Heart right ventricle (tissue), 16 donors: ENCODE measurements at regions not wholly inside any gene's neighbourhood (a gene's known extent, or its start where the extent isn't known, plus 50 kb on each side); places are given as distances from the start of the nearest gene placed in this dataset.
"Not testable (repeated sequence)": the region's sequence is repeated elsewhere in the genome, so short reads cannot be mapped to it uniquely, and the experiment has no call there.

Experiments
- ATAC-seq, 8 donors: fragments of 200-7000 bp; cut with Tn5 transposase; one replicate each; pipeline ENCODE4 v1.9.1; 2020; ENCODE audit warnings: mild to moderate bottlenecking in 8 of 8, moderate library complexity in 8 of 8, moderate number of reproducible peaks in 1 of 8
- DNase-seq, 2 donors: peaks; one replicate each; pipeline ENCODE4 v3.0.0-alpha.2; 2020
- H3K27ac ChIP-seq, 10 donors: fragments of 200-600 bp; sonication (generic) in 2 of 10; one replicate each; pipeline versions ENCODE4 v1.5.0 to v1.8.0; 2020 to 2022; ENCODE audit warnings: mild to moderate bottlenecking in 3 of 10
- H3K27me3 ChIP-seq, 7 donors: fragments of 200-600 bp; one replicate each; pipeline ENCODE4 v1.8.0; 2021 to 2022; ENCODE audit warnings: mild to moderate bottlenecking in 2 of 7
- H3K36me3 ChIP-seq, 9 donors: fragments of 200-600 bp; sonication (generic) in 1 of 9; one replicate each; pipeline versions ENCODE4 v1.5.0 to v1.8.0; 2020 to 2022; ENCODE audit warnings: mild to moderate bottlenecking in 2 of 9
- H3K4me1 ChIP-seq, 9 donors: fragments of 200-600 bp; sonication (generic) in 1 of 9; one replicate each; pipeline versions ENCODE4 v1.5.0 to v1.8.0; 2020 to 2022; ENCODE audit warnings: mild to moderate bottlenecking in 4 of 9
- H3K4me3 ChIP-seq, 10 donors: fragments of 200-600 bp; sonication (generic) in 2 of 10; one replicate each; pipeline versions ENCODE4 v1.5.0 to v1.8.0; 2020 to 2022; ENCODE audit warnings: mild to moderate bottlenecking in 7 of 10, moderate library complexity in 2 of 10
- H3K9me3 ChIP-seq, 11 donors: fragments of 200-600 bp in 10 of 11; sonication (generic) in 2 of 11; one replicate each; pipeline versions ENCODE4 v1.5.0 to v1.8.0; 2013 to 2022; ENCODE audit warnings: mild to moderate bottlenecking in 2 of 11, control low read depth in 1 of 11, moderate library complexity in 1 of 11
- WGBS, 2 donors: extraction: QIAGEN DNeasy Blood & Tissue Kit; methylation state at CpG; one replicate each; pipeline ENCODE4 v1.1.7; 2013; ENCODE audit warnings: inconsistent platforms in 1 of 2; 5-methylcytosine and 5-hydroxymethylcytosine counted together
- intact Hi-C, 10 donors: fragments of 100-400 bp; cut with DNase I; formaldehyde crosslinking; loops; one replicate each; pipeline versions ENCODE4 v1.11.1 to v1.14.2; 2022
- TF ChIP-seq, protein P1 (sequence below), 9 donors: fragments of 200-600 bp; sonication (generic) in 2 of 9; IDR thresholded peaks; one replicate each; pipeline versions ENCODE4 v1.5.0 to v1.8.0; 2021 to 2022; ENCODE audit warnings: antibody characterized with exemption in 9 of 9, mild to moderate bottlenecking in 5 of 9, moderate library complexity in 1 of 9
- donor health status: Arrhythmogenic right ventricular cardiomyopathy.
- donor health status: ischemic (EF 13 %, LVEDD 7.1; RV severe dilation, severe dysfunction).
- donor health status: healthy with polysubstance abuse.
- donor health status: DM: no; HTN: yes; CAD: no.
- donor health status: DM: no; HTN: no; CAD: no.
- donor health status: ischemic (EF 25% LVEDD 6.9; RV normal size, moderate dysfunction).
- donor health status: ischemic (EF 25% LVEDD 5.7; RV mildly dilated, moderate dysfunction).
- donor health status: healthy.
- donor health status: DM: yes; HTN: yes; CAD: no.
- donor health status: Ischemic cardiomyopathy.
- donor health status: ischemic (EF 35%, LVEDD 5.7; RV mildly dilated, moderate dysfunction).
- donor health status: nonischemic (EF 11% LVEDD 7.7; RV severe dilation, severe dysfunction).
- donor health status: DM: yes; HTN: yes; CAD: no.
- donor health status: PGD.
- donor health status: ischemic (EF 29% LVEDD 5.4; RV normal size, mild dysfunction).
- donor health status: nonischemic (EF 23%, LVEDD 6.1; RV moderate dilation, normal function).

DNA sequence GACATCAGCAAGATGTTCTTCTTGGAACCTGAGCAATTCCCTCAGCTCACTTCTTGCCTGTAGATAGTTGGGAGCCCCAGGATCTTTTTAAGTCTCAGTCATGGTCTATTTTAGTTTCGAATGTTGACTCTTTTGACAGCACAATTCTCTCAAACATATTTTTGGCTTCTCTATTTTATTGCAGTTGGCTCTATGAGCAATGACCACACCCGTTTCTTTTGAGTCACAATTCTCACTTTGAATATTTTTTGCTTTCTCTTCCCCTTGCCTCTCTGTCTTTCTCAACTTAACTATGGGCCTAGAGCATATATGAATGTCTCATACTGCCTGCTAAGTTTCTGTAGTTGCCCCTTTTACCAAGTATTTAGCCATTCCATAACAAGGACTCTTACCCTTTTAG, 222.8 kb downstream of the PTN start:
- peaks cover 0 to 4% (median 0%) of the 10 kb centered on the region in 11 donors for H3K9me3 ChIP-seq
- ATAC-seq (no peak), DNase-seq (no peak)
- H3K27ac ChIP-seq, result no peak overlapping the region
- H3K4me3 ChIP-seq, result no peak overlapping the region
- TF ChIP-seq, protein P1, sequence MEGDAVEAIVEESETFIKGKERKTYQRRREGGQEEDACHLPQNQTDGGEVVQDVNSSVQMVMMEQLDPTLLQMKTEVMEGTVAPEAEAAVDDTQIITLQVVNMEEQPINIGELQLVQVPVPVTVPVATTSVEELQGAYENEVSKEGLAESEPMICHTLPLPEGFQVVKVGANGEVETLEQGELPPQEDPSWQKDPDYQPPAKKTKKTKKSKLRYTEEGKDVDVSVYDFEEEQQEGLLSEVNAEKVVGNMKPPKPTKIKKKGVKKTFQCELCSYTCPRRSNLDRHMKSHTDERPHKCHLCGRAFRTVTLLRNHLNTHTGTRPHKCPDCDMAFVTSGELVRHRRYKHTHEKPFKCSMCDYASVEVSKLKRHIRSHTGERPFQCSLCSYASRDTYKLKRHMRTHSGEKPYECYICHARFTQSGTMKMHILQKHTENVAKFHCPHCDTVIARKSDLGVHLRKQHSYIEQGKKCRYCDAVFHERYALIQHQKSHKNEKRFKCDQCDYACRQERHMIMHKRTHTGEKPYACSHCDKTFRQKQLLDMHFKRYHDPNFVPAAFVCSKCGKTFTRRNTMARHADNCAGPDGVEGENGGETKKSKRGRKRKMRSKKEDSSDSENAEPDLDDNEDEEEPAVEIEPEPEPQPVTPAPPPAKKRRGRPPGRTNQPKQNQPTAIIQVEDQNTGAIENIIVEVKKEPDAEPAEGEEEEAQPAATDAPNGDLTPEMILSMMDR (IDR thresholded peaks at IDR 0.05), result no peak
- H3K36me3 ChIP-seq, result no peaks in the 10 kb centered on the region
- H3K27me3 ChIP-seq, result no peaks in the 10 kb centered on the region
- WGBS, 2 donors, result 66 to 68% methylated on average over 2 of the region's 2 CpGs
- intact Hi-C loops, result no loop called here
- H3K4me1 ChIP-seq, result no peaks in the 10 kb centered on the region

- Histone ChIP-seq H3K4me3 (no peak overlapping the region), H3K27ac (no peak overlapping the region), H3K4me1 (no peaks in the 10 kb centered on the region), H3K36me3 (no peaks in the 10 kb centered on the region), H3K27me3 (no peaks in the 10 kb centered on the region), H3K9me3 (peaks cover 0 to 14% (median 0%) of the 10 kb centered on the region in 11 donors)
- TF ChIP-seq, protein P1 (IDR thresholded peaks at IDR 0.05), result no peak
- intact Hi-C loops, result loop anchor here in 1 of 10 donors (5.0 kb wide), 1 partner anchor 1248 kb away; no protein-coding TSS in a partner anchor
- ATAC-seq, result no peak
- DNase-seq, result no peak
These were observed 233.0 kb downstream of the PTN start for GRCh38 chr7:137110535-137110934.

- H3K9me3 ChIP-seq, result peaks cover 0 to 14% (median 0%) of the 10 kb centered on the region in 11 donors
- H3K27ac ChIP-seq, result no peak overlapping the region
- no peaks in the 10 kb centered on the region for H3K36me3 ChIP-seq
- intact Hi-C loops, result loop anchor here in 1 of 10 donors (5.0 kb wide), 1 partner anchor 1248 kb away; no protein-coding TSS in a partner anchor
- TF ChIP-seq, protein P1 (IDR thresholded peaks at IDR 0.05), result no peak
- ATAC-seq, result no peak
- H3K27me3 ChIP-seq, result no peaks in the 10 kb centered on the region
- DNase-seq, result no peak
- no peak overlapping the region for H3K4me3 ChIP-seq
- no peaks in the 10 kb centered on the region for H3K4me1 ChIP-seq
- 78% methylated on average over 3 of the region's 3 CpGs for WGBS, 2 donors
These were observed 233.4 kb downstream of the PTN start for GRCh38 chr7:137110091-137110509.

- ATAC-seq, result not testable (repeated sequence)
- 85 to 86% methylated on average over 2 of the region's 2 CpGs for WGBS, 2 donors
These were observed 235.7 kb downstream of the PTN start for GRCh38 chr7:137107802-137108201.

DNA sequence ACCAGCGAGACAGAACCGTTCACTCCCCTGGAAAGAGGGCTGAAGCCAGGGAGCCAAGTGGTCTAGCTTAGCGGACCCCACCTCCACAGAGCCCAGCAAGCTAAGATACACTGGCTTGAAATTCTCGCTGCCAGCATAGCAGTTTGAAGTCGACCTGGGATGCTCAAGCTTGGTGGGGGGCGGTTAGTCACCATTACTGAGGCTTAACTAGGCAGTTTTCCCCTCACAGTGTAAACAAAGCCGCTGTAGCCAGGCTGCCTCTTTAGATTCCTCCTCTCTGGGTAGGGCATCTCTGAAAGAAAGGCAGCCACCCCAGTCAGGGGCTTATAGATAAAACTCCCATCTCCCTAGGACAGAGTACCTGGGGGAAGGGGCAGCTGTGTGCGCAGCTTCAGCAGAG, 235.1 kb downstream of the CHRM2 start:
- ATAC-seq, H3K27me3 ChIP-seq, DNase-seq, H3K36me3 ChIP-seq, H3K4me3 ChIP-seq, intact Hi-C loops, H3K27ac ChIP-seq, H3K4me1 ChIP-seq: not testable (repeated sequence)
- H3K9me3 ChIP-seq, result peaks cover 0 to 20% (median 0%) of the 10 kb centered on the region in 11 donors
- WGBS, 2 donors, result 80 to 82% methylated on average over 8 of the region's 8 CpGs

More at GRCh38 chr7:137107802-137108201, 235.7 kb downstream of the PTN start:
- DNase-seq, H3K4me3 ChIP-seq, H3K27ac ChIP-seq, H3K27me3 ChIP-seq, H3K36me3 ChIP-seq, H3K4me1 ChIP-seq, intact Hi-C loops: not testable (repeated sequence)
- peaks cover 0 to 14% (median 0%) of the 10 kb centered on the region in 11 donors for H3K9me3 ChIP-seq
